Duodenal mucosa (tissue), 2 donors: ENCODE measurements at regions not wholly inside any gene's neighbourhood (a gene's known extent, or its start where the extent isn't known, plus 50 kb on each side); places are given as distances from the start of the nearest gene placed in this dataset.

ENCODE experiments used
- H3K27ac ChIP-seq: one replicate; pipeline ENCODE4 v1.7.0; 2013; ENCODE audit warnings: low read depth, low read length
- H3K27me3 ChIP-seq, 2 donors: one replicate each; pipeline ENCODE4 v1.7.0; 2013; ENCODE audit warnings: low read length in 2 of 2, control low read depth in 1 of 2; ENCODE audit not compliant: insufficient read depth in 2 of 2, control insufficient read depth in 1 of 2
- H3K36me3 ChIP-seq, 2 donors: one replicate each; pipeline ENCODE4 v1.7.0; 2013; ENCODE audit warnings: low read length in 2 of 2, control low read depth in 1 of 2; ENCODE audit not compliant: insufficient read depth in 2 of 2, control insufficient read depth in 1 of 2
- H3K4me1 ChIP-seq, 2 donors: one replicate each; pipeline ENCODE4 v1.7.0; 2013; ENCODE audit warnings: low read length in 2 of 2, control low read depth in 1 of 2; ENCODE audit not compliant: insufficient read depth in 2 of 2, control insufficient read depth in 1 of 2
- H3K4me3 ChIP-seq, 2 donors: one replicate each; pipeline ENCODE4 v1.7.0; 2013; ENCODE audit warnings: low read length in 2 of 2, low read depth in 1 of 2
- H3K9ac ChIP-seq, 2 donors: one replicate each; pipeline ENCODE4 v1.7.0; 2013; ENCODE audit warnings: low read length in 2 of 2, low read depth in 1 of 2
- H3K9me3 ChIP-seq, 2 donors: one replicate each; pipeline ENCODE4 v1.7.0; 2013; ENCODE audit warnings: low read length in 2 of 2, control low read depth in 1 of 2; ENCODE audit not compliant: control insufficient read depth in 1 of 2

- no peak overlapping the region for H3K4me3 ChIP-seq
- H3K9ac ChIP-seq = no peak overlapping the region
- H3K9me3 ChIP-seq = no peaks in the 10 kb centered on the region
- H3K36me3 ChIP-seq = no peaks in the 10 kb centered on the region
- no peaks in the 10 kb centered on the region for H3K27me3 ChIP-seq
- no peaks in the 10 kb centered on the region for H3K4me1 ChIP-seq
- H3K27ac ChIP-seq = no peak overlapping the region
Measured at GRCh38 chr18:7338846-7339245, 108.0 kb downstream of the LRRC30 start.

- Histone ChIP-seq H3K36me3 (no peaks in the 10 kb centered on the region), H3K27me3 (no peaks in the 10 kb centered on the region)
Measured at GRCh38 chr18:7341581-7342337, 110.9 kb downstream of the LRRC30 start.

GRCh38 chr18:7349181-7349837 lies 118.4 kb downstream of the LRRC30 start:
- H3K27ac ChIP-seq = no peak overlapping the region
- H3K4me3 ChIP-seq = no peak overlapping the region
- no peaks in the 10 kb centered on the region for H3K36me3 ChIP-seq
- no peaks in the 10 kb centered on the region for H3K9me3 ChIP-seq
- no peaks in the 10 kb centered on the region for H3K27me3 ChIP-seq
- H3K9ac ChIP-seq = no peak overlapping the region
- H3K4me1 ChIP-seq = no peaks in the 10 kb centered on the region

More at GRCh38 chr18:7341581-7342337, 110.9 kb downstream of the LRRC30 start:
- H3K4me3 ChIP-seq = no peak overlapping the region
- H3K9ac ChIP-seq = no peak overlapping the region
- H3K9me3 ChIP-seq = no peaks in the 10 kb centered on the region
- no peaks in the 10 kb centered on the region for H3K4me1 ChIP-seq
- no peak overlapping the region for H3K27ac ChIP-seq

GRCh38 chr18:7358989-7359726 lies 128.3 kb downstream of the LRRC30 start:
- Histone ChIP-seq H3K4me1 (no peaks in the 10 kb centered on the region), H3K9me3 (no peaks in the 10 kb centered on the region), H3K27ac (no peak overlapping the region), H3K36me3 (no peaks in the 10 kb centered on the region), H3K9ac (no peak overlapping the region), H3K27me3 (no peaks in the 10 kb centered on the region), H3K4me3 (no peak overlapping the region)

- Histone ChIP-seq H3K36me3 (no peaks in the 10 kb centered on the region), H3K27me3 (no peaks in the 10 kb centered on the region), H3K9ac (no peak overlapping the region), H3K4me3 (no peak overlapping the region), H3K4me1 (no peaks in the 10 kb centered on the region), H3K27ac (no peak overlapping the region), H3K9me3 (no peaks in the 10 kb centered on the region)
Measured at GRCh38 chr18:7360606-7361170, 129.8 kb downstream of the LRRC30 start.

- H3K9me3 ChIP-seq = no peaks in the 10 kb centered on the region
- no peak overlapping the region for H3K4me3 ChIP-seq
- no peaks in the 10 kb centered on the region for H3K4me1 ChIP-seq
- H3K27ac ChIP-seq = no peak overlapping the region
- H3K9ac ChIP-seq = no peak overlapping the region
- H3K36me3 ChIP-seq = no peaks in the 10 kb centered on the region
- no peaks in the 10 kb centered on the region for H3K27me3 ChIP-seq
Measured at GRCh38 chr18:7363338-7363737, 132.4 kb downstream of the LRRC30 start.

- no peaks in the 10 kb centered on the region for H3K36me3 ChIP-seq
- H3K27me3 ChIP-seq = no peaks in the 10 kb centered on the region
- H3K9ac ChIP-seq = no peak overlapping the region
- H3K4me1 ChIP-seq = no peaks in the 10 kb centered on the region
- H3K9me3 ChIP-seq = no peaks in the 10 kb centered on the region
- no peak overlapping the region for H3K27ac ChIP-seq
- H3K4me3 ChIP-seq = peak overlapping the region; percentile 23 to 32
Measured at GRCh38 chr18:7366597-7366996, 135.7 kb downstream of the LRRC30 start.

- no peaks in the 10 kb centered on the region for H3K36me3 ChIP-seq
- no peak overlapping the region for H3K9ac ChIP-seq
- no peak overlapping the region for H3K4me3 ChIP-seq
- no peaks in the 10 kb centered on the region for H3K9me3 ChIP-seq
- H3K27ac ChIP-seq = no peak overlapping the region
- H3K27me3 ChIP-seq = no peaks in the 10 kb centered on the region
- no peaks in the 10 kb centered on the region for H3K4me1 ChIP-seq
Measured at GRCh38 chr18:7367336-7367735, 136.4 kb downstream of the LRRC30 start.

- H3K27ac ChIP-seq = no peak overlapping the region
- H3K9ac ChIP-seq = no peak overlapping the region
- no peak overlapping the region for H3K4me3 ChIP-seq
- no peaks in the 10 kb centered on the region for H3K27me3 ChIP-seq
- H3K36me3 ChIP-seq = no peaks in the 10 kb centered on the region
- no peaks in the 10 kb centered on the region for H3K9me3 ChIP-seq
- no peaks in the 10 kb centered on the region for H3K4me1 ChIP-seq
Measured at GRCh38 chr18:7369006-7369405, 138.1 kb downstream of the LRRC30 start.

- no peak overlapping the region for H3K4me3 ChIP-seq
- no peaks in the 10 kb centered on the region for H3K9me3 ChIP-seq
- H3K36me3 ChIP-seq = no peaks in the 10 kb centered on the region
- peak overlapping the region; percentile 30 for H3K27ac ChIP-seq
- no peaks in the 10 kb centered on the region for H3K4me1 ChIP-seq
- H3K27me3 ChIP-seq = no peaks in the 10 kb centered on the region
- no peak overlapping the region for H3K9ac ChIP-seq
Measured at GRCh38 chr18:7370375-7370774, 139.5 kb downstream of the LRRC30 start.
